ENCODE measurements at regions not wholly inside any gene's neighbourhood (a gene's known extent, or its start where the extent isn't known, plus 50 kb on each side); places are given as distances from the start of the nearest gene placed in this dataset.
"Not testable (repeated sequence)": the region's sequence is repeated elsewhere in the genome, so short reads cannot be mapped to it uniquely, and the experiment has no call there.

DNA sequence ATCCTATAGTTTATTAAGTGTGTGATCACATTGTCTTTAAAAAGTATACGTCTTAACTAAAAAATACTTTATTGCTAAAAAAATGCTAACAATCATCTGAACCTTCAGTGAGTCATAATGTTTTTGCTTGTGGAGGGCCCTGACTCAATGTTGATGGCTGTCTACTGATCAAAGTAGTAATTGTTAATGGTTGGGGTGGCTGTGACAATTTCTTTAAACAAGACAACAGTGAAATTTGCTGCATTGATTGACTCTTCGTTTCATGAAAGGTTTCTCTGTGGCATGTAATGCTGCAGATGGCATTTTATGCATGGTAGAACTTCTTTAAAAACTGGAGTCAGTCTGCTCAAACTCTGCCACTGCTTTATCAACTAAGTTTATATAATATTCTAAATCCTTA, 101.4 kb upstream of the IL15 start:
- peak; percentile 29 for DNase-seq (ENCODE audit: low read depth)

- DNase-seq (ENCODE audit: low read depth) = no peak
These were observed 98.4 kb upstream of the IL15 start for GRCh38 chr4:141538001-141538400.

DNA sequence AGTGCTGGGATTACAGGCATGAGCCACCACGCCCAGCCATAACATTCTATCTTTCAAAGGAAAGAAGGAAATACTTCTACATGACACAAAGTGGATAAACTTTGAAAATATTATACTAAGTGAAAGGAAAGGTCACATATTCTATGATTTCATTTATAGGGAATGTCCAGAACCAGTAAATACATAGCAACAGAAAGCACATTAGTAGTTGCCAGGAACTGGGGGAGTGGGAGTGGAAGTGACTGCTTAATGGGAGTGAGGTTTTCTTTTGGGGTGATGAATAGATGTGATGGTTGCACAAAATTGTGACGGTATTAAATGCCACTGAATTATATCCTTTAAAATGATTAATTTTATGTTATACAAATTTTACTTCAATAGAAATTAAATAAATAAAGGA, 95.7 kb upstream of the IL15 start:
- peak; percentile 84 for DNase-seq (ENCODE audit: low read depth)

GRCh38 chr4:141541851-141542250, 94.5 kb upstream of the IL15 start:
- no peak for DNase-seq (ENCODE audit: low read depth)

GRCh38 chr4:141543176-141543575, 93.2 kb upstream of the IL15 start:
- DNase-seq (ENCODE audit: low read depth) = no peak

- no peak for DNase-seq (ENCODE audit: low read depth)
These were observed 92.7 kb upstream of the IL15 start for GRCh38 chr4:141543706-141544105.

DNA sequence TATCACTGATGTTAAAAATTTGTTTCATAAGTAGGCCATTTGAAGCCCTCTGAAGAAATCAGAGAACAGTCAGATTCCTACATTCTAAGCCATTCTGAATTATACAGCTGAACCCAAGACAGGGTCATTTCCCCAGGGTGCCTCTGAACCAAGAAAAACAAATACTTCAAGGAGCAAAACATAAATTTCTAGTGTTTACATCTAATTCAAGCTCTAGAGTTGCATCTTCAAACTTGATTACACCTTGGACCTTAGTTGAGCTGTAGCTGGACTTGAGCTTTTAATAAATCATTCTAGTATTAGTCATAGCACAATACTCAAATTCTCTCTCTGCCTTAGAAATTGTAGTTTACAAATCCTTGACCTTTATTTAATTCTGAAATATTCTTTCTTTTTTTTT, 87.6 kb upstream of the IL15 start:
- peak; percentile 63 for DNase-seq (ENCODE audit: low read depth)

DNA sequence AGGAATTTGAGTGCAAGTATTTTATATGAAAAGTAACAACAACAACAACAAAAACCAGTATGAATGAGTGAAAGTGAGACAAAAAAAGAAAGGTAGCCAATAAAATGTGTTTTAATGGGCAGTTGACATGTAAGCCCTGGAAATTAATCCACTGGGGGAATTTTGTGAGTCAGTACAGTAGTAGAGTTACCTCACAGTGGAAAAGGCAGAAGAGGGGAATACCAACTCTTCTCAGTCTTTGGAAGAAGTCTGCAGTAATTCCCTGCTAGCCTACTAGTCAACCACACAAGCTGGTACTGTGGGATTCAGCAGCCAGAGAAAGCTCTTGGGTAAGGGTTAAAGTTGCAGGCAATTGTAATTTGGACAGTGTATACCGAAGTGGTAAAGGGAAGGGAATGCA, 76.3 kb upstream of the IL15 start:
- DNase-seq (ENCODE audit: low read depth) = peak; percentile 35

- no peak for DNase-seq (ENCODE audit: low read depth)
These were observed 73.7 kb upstream of the IL15 start for GRCh38 chr4:141562649-141563048.

DNA sequence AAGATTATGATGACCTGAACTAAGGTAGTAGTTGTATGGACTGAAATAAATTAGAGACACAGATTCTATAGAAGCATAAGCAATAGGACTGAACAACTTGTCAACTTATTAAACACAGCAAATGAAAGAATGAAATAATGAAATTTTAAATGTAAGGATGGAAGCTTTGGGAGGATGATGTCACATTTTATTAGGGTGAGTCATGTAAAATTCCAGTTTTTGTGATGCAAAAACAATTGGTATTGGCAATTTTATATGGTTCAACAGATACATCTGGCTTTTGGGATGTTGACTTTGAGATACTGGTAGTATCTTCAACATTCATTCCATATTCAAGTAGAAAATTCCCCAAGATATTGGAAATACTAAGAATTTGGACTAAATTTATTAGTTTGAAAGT, 72.7 kb upstream of the IL15 start:
- DNase-seq (ENCODE audit: low read depth) = no peak

- not testable (repeated sequence) for DNase-seq (ENCODE audit: low read depth)
These were observed 71.4 kb upstream of the IL15 start for GRCh38 chr4:141564961-141565360.

GRCh38 chr4:141565379-141566089, 70.8 kb upstream of the IL15 start:
- DNase-seq (ENCODE audit: low read depth) = peak; percentile 48

DNA sequence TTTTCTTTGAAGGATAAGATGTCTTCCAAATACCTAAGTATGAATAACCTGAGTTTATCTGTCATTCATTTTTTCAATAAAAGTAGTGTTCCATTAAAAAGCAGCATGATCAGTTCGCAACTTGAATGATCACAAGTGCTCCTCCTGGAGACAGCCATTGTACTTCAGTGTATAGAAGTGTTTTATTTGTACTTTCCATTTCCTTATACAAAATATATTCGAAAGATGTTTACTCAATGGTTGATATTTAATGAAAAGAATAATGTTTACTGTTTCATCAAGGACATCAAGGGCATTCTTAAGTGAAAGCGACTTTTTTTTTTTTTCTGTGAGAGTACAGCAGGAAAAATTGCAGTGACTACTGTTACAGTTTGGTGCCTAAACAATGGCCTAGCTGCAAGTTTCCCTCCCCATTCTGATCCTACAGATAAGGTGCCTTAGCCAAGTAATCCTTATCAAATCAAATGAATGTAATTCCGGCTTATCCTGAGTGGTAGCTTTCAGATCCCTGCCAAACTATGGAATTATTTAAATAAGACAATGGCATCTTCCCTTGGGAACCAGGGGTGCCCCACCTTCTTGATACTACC, 69.0 kb upstream of the IL15 start:
- no peak for DNase-seq (ENCODE audit: low read depth)

GRCh38 chr4:141569141-141569540, 67.2 kb upstream of the IL15 start:
- peak; percentile 67 for DNase-seq (ENCODE audit: low read depth)

DNA sequence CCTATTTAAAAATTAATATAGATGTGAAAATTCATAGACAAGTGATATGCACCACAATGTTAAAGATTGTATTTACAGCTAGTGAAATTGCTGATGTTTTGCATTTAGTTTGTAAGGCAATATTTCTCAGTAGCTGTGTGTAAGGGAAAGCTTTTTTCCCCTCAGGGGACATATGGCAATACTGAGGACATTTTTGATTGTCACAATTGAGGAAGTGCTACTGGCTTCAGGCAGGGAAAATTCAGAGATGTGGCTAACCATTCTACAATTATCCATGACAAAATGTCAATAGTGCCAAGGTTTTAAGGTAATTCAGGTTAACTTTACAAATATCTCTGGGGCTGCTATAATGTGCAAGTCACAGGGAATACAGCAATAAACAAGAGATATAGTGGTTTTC, 66.1 kb upstream of the IL15 start:
- no peak for DNase-seq (ENCODE audit: low read depth)

DNA sequence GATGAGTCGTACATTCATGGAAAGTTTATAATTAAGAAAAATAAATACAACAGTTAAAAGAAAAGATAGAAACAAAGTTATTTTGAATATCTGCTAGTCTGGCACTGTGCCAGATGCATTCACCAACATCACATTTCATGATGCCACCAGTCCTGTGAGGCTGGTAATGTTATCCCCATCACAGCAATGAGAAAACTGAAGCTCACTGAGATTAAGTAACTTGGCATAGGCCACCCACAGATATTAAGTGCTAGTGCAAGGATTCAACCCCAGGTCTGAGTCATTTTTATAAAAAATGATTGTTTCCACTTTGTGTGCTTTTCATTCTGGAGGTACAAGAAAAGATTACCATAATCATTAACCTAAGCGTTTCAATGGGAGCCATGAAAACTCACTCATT, 65.0 kb upstream of the IL15 start:
- DNase-seq (ENCODE audit: low read depth) = peak; percentile 62

- no peak for DNase-seq (ENCODE audit: low read depth)
These were observed 64.6 kb upstream of the IL15 start for GRCh38 chr4:141571793-141572192.

- DNase-seq (ENCODE audit: low read depth) = no peak
These were observed 62.7 kb upstream of the IL15 start for GRCh38 chr4:141573678-141574077.

GRCh38 chr4:141575884-141576283, 60.5 kb upstream of the IL15 start:
- no peak for DNase-seq (ENCODE audit: low read depth)

GRCh38 chr4:141576585-141577110, 59.7 kb upstream of the IL15 start:
- no peak for DNase-seq (ENCODE audit: low read depth)

DNA sequence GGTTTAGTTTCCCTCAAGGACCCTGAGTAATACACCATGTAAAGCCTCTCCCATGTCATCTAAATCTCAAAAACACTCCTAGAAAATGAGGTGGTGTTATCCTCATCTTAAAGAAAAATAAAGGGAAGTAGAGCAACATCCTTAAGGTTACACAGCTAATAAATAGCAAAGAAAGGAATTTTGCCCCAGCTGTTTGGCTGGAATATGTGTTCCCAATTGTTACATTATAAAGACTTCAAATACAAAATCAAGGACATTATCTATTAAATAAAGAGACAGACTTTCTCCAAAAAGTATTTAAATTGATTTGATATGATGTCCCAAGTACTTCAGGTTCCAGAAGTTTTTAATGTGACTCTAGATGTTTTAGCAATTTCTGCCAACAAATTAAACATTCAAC, 57.9 kb upstream of the IL15 start:
- no peak for DNase-seq (ENCODE audit: low read depth)

- DNase-seq (ENCODE audit: low read depth) = peak; percentile 34
These were observed 55.9 kb upstream of the IL15 start for GRCh38 chr4:141580523-141580922.
